LoVo (cell line): ENCODE measurements at regions not wholly inside any gene's neighbourhood (a gene's known extent, or its start where the extent isn't known, plus 50 kb on each side); places are given as distances from the start of the nearest gene placed in this dataset.
"Not testable (repeated sequence)": the region's sequence is repeated elsewhere in the genome, so short reads cannot be mapped to it uniquely, and the experiment has no call there.

Experiments
- DNase-seq: peaks from one replicate; pipeline ENCODE4 v3.0.0-alpha.2; 2016; ENCODE audit warnings: low spot score

DNA sequence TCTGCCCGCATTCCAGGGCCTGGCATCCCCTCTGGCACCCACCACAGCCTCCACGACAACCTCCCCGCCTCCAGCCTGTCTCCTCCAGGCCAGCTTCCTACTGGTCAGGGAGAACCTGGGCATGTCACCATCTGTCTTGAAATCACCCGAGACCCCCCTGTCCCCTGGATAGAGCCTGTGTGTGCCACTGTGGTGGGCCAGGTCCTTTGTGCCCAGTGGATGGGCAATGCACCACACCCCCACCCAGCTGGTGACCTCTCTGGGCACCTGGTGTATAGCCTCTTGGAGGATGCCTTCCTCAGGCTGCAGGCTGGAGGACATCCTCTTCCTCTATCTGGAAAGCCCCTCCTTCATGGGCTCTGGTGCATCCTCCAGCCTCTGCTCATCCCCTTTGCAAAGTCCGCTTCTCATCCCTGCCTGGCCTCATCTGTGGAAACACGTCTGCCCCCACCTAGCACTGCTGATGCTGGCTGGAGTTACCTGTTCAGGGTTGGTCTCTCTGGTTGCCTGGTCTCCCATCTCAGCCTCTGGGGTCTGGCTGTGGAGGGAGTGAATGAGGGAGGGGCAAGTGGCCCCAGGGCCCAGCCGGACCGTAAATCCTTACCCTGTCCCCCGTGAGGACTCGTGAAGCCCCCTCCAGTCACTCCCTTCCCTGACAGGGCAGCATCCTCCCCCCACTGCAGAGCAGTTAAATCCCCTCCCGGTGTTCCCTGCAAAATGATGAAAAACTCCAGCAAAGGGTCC lies 589.6 kb downstream of the TBC1D22A start:
- no peak for DNase-seq

DNA sequence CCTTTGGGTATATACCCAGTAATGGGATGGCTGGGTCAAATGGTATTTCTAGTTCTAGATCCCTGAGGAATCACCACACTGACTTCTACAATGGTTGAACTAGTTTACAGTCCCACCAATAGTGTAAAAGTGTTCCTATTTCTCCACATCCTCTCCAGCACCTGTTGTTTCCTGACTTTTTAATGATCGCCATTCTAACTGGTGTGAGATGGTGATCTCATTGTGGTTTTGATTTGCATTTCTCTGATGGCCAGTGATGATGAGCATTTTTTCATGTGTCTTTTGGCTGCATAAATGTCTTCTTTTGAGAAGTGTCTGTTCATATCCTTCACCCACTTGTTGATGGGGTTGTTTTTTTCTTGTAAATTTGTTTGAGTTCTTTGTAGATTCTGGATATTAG lies 583.8 kb downstream of the TBC1D22A start:
- DNase-seq: not testable (repeated sequence)

DNA sequence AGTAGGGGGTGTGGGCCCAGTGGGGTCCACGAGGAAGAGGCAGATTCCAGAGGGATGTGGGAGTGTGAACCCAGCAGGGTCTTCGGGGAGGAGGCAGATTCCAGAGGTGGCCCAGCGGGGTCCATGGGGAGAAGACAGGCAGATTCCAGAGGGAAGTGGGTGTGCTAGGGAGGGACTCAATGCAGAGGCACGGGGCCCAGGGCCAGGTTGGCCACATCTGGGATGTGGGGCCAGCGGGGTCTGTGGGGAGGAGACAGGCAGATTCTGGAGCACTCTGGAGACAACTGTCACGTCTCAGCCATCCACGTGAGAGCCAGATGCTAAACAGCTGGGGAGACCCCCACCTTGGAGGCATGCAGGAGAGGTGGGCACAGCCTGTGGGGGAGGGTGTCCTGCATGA lies 582.6 kb downstream of the TBC1D22A start:
- no peak for DNase-seq

DNA sequence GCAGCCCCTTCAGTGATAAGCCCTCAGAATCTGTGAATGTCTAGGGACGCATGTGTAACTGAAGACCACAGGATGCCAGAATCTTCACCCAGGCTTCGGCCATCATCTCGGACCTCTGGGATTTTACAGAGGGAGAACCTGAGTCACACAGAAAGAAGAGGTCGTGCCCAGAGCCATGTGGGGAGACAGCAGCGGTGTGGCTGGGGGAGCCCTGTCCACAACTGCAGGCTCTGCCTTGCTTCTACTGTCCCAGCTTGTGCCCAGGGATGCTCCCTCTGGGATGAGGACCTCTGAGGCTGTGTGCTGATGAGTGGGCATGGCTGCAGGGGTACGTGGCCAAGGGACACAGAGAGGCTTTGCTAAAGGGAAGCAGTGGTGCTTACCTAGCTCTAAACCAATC lies 582.0 kb downstream of the TBC1D22A start:
- DNase-seq: no peak

DNA sequence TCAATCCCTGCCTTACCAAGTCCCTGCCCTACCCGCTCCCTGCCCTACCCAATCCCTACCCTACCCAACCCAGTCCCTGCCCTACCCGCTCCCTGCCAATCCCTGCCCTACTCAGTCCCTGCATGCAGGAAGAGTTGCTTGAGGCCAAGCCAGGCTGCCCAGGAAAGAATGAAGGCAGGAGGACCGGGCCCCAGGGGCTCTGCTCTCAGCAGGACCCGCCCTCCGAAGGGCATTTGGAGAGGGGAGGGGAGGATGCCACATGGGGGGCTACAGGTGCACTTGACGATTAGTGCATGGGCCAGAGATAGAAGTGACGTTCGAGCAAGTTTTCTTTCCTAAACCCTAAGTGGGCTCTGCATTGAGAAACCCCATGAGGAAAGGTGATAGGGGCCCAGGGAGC lies 581.2 kb downstream of the TBC1D22A start:
- DNase-seq: no peak

DNA sequence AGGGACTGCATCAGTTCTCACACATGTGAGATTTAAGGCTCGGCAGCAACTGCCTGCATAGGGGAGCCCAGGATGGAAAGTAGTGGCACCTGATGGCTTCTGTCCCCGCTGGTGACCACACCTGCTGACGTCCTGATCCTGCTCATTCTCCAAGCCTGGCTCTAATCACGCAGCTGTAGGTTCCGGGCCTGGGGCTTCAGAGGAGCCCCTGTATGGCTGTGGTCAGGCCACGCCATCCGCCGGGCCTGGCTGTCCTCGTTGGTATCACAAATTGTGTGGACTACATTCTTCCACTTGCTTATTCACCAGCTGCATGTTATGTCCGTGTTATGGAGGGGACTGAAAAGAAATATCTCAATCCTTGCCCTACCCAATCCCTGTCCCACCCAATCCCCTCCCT lies 580.0 kb downstream of the TBC1D22A start:
- no peak for DNase-seq

DNA sequence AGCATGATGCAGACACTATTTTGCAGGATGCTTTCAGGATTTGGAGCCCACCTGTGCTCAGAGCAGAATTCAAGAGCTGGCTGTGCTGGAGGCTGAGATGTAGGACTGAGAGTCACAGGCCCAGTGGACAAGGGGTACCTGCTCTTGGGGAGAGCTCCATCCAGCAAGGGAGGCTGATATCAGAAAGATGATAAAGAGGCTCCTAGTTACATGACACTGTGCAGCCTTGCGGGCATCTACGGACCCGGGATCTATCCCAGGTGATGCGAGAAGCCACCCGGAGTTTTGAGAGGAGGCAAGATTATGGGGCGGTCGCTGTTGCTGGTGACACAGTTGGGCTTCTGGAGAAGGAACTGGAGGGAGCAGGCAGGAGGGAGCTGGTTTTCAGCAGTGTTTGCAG lies 579.0 kb downstream of the TBC1D22A start:
- DNase-seq: no peak

DNA sequence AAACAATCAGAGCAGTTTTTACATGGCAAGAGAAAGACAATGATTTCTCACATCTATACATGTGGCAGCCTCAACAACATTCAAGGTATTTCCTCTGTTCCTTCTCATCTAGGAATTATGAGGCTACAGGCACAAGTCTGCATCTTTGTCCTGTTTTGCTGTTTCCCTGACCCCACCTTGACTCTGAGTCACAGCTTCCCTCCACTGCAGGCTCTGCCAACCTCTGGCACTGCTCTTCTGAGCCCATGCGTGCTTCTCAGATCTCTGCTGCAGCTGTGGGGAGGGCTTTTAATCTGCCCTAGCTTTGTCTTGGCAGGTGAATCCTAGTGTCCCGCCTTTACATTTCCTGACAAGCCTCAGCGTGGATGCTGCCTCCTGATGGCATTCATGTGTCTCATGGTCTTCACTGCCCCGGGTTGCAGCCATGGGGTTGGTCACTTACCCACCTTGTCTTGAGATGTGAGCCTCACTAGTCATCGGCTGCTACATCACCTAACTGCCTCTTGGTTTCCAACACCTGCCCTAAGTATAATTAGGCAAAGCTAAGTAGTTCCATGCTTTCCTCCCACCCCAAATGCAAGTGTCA lies 578.5 kb downstream of the TBC1D22A start:
- DNase-seq: no peak

DNA sequence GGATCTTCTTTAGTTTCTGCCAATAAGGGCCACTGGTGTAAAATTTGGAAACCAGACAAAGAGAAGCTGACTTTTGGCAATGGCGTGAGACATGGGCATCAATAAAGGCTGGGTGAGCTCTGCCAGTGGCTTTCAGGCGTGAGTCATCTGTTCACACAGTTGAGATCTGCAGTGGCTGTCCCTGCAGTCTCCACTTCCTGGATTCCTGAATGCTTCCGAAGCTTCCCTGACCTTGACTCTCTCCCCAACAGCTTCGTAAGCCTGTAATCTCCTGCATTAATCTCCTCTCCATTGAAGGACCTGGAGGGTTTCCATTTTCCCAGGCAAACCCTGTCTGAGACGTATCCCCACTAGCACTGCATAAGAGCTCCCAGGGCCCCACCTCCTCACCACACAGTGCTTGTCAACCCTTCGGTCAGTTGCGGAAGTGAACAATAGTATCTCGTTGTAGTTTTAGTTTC lies 574.7 kb downstream of the TBC1D22A start:
- peak; percentile 90 for DNase-seq

DNA sequence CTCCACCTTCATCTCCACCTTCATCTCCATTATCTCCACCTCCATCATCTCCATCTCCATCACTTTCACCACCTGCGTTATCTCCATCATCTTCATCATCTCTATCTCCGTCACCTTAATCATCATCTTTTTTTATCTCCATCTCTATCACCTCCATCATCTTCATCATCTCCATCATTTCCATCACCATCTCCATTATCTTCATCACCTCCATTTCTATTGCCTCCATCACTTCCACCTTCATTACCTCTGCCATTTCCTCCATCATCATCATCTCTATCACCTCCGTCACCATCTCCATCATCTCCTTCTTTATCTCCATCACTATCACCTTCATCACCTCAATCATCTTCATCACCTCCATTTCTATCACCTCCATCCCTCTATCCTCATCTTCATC lies 573.5 kb downstream of the TBC1D22A start:
- DNase-seq: no peak

DNA sequence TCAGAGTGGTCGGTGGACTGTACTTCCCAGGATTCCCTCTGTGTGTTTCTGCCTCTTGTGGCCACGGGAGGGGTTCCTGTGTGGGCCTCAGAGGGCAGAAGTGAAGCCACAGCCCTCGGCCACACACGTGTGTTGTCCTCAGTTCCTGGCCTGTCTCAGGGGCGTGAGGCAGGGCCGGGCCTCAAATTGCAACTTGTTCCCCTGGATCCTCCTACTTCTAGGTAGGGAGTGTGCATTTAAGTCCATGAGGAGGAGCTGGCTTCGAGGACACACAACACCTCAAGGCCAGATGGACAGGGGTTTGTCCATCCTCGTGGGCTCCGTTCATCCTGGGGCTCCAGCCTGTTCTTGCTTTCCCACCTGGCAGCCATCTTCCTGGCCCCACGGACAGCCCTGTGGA lies 573.0 kb downstream of the TBC1D22A start:
- DNase-seq: no peak

DNA sequence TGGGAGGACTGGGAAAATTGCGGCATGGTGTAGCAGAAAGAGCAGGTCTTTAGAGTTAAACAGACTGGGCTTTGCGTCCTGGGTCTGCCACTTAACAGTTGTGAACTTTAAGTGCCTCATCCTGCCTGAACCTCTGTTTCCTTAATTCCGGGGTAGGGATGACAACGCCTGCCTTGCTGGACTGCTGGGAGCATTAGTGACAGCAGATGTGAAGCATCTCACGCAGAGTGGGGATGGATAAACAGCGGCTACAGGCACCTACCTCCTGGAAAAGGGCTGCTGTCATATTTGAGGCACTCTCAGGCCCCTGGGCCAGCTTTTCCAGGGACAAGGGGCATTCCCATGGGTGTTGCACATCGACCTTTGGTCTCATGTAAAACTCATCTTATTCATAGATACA lies 572.2 kb downstream of the TBC1D22A start:
- DNase-seq: no peak

DNA sequence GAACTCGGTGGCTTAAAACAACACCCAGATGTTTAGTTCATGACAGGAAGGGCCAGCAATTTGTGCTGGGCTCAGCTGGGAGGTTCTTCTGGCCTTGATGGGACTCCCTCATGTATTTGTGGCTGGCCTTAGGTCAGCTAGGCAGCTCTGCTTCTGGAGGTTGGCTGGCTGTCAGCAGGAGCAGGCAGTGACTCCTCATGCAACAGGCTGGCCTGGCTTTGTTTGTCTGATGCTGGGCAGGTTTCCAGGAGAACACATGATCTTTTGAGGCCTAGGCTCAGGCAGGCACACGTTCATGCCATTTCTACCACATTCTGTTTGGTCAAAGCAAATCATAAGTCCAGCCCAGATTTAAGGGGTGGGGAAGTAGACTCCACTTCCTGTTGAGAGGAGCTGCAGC lies 571.2 kb downstream of the TBC1D22A start:
- DNase-seq: peak; percentile 72

DNA sequence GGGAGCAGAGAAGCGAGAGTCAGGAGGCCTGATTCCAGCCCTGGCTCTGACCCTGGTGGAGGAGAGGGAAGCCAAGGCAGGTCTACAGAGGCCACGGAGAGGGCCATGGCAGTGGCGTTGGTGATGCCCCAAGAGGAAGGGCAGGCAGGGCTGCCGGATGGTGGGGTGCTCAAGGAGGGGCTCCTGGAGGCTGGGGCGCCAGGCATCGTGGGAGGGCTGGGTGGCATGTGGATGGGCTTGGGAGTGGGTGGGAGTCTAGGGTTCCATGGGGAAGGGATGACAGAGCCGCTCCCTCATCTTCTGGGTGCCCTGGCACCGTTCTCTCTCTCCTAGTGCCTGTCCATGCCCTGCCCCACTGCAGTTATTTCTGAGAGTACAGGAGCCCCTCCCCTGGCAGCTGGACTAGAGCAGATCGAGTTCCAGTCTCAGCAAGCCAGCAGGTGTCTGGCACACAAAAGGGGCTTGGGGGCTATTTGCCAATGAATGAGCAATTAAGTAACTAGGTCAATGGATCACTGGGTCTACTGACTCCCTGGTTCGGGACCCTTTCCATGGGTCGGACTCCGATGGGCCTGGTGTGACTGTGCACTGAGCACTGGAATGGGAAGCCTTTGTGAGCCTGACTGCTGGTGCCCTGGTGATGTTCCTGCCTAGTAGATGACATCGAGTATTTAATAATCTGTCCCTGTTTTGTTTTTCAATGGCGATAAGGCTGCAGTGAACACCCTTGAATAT lies 570.0 kb downstream of the TBC1D22A start:
- no peak for DNase-seq

DNA sequence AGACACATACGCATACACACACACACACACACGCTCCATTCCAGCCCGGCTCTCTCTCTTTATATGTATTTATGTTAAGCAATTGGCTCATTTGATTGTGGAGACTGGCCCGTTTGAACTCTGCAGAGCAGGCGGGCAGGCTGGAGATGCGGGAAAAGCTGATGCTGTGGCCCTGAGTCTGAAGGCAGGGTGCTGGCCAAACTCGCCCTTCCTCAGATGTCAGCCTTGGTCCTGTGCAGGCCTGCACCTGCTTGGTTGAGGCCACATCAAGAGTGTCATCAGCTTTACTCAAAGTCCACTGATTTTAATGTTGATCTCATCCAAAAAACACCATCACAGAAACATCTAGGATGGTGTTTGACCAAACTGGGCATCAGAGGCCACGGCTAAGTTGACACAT lies 569.3 kb downstream of the TBC1D22A start:
- no peak for DNase-seq

DNA sequence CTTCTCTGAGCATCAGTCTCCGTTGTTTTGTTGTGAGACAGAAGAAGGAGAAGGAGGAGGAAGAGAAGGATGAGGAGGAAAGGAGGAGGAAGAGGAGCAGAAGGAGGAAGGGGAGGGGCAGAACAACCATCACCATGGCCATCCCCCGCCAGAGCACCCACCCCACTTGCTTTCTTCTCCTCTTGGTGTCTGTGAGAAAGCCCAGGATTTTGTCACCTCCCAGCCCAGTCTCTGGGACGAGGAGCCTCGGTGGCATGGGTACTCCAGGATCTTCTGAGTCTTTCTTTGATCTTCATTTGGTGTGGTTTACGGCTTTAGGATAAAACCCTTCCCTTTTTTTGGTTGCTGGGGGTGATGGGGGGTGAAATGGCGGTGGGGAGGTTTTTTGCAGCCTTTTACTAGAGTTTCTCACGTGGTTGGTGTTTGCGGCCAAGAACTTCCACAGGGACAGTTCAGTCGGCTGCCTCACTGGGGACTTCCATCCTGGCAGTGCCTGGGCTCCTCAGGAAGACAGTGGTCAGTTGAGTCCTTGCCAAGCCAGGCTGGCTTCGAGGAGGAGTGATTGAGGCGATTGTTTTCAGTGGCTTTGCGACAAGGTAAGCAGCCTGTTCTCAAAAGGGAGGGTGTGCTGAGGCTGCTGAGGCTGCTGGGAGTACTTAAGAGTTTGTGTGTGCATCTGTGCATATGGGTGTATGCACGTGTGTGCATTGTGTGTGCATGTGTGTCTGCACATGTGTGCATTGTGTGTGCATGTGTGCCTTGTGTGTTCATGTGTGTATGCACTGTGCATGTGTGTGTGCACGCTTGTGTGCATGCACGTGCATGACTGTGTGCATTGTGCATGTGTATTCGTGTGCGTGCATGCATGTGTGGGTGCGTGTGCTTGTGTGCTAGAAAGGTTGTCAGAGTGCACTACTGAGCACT lies 567.5 kb downstream of the TBC1D22A start:
- no peak for DNase-seq

DNA sequence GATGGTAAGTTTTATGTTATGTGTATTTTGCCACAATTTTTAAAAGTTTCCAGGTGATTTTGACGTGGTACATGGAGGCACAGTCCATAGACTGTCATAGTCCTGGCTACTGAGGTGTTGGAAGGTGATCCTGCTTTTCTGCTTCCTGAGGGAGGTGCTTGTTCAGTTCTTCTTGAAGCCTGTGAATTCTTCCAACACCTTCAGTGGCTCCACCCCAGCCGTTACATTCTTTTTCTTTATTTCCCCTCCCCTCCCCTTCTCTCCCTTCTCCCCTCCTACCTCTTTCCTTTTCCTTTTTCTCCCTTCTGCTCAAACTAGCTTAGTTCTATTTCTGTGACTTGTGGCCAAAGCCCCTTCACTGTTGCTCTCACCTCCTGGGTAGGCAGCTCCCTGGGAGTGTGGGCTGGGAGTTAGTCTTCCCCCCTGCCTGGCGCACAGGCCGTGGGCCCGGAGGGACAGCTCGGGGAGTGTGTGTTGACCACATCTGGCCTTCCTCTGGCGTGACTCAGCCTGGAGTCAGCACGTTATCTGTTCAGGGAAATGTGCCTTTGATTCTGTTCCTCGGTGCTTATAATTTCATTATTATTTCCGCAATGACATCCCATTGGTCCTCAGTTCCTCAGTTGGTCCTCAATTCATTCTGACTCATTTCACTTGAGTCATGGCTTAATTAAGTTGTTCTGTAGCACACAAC lies 566.2 kb downstream of the TBC1D22A start:
- peak; percentile 93 for DNase-seq

DNA sequence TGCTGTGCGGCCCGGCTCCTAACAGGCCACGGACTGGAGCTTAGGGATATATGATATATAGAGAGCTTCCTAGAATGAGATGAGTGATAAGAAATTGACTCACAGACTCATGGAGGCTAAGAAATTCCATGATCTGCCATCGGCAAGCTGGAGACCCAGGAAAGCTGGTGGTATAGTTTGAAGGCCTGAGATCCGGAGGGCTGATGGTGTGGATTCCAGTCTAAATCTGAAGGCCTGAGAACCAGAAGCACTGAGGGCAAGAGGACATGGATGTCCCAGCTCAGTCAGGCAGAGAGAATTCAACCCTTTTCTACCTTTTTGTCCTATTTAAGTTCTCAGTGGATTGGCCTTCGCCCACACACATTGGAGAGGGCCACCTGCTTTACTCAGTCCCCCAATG lies 564.8 kb downstream of the TBC1D22A start:
- no peak for DNase-seq

DNA sequence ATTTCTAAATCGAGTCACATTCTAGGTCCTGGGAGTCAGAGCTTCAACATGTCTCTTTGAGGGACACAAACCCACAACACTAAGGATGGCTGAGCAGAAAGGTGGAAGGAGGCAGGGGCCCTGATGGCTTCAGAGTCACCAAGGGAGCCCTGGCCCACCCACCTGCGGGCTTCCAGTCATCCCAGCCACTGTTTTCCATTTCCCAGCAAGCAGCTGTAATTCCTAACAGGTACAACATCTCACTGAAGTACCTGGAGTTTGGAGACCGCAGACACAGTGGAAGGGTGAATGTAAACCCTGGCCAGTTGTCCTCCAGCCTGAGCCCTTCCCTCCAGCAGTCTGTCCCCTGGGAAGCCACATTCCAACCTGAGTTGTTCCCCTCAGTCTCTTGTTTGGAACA lies 562.8 kb downstream of the TBC1D22A start:
- no peak for DNase-seq

DNA sequence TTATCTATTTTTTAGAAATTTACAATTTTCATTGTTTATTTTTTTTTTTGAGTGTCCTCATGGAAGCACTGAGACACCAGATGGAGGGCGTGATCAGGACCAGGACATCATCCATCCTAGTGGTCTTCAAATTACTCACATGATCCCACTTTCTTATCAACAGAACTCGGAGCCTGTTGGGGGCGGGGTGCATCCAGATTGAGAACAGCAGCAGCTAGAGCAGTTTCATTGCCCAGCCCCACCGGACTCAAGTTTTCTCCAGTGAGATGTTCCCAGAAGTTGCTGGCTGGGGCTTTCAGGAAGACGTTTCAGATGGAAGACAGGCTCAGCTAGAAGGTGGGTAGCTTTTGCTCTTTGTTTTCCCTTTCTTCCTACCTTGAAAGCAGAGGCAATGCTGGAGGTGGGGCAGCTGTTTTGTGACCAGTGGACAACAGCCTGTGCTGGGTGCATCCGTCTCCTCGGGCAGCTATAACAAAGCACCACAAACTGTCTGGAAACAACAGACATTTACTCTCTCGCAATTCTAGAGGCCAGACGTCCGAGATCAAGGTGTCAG lies 562.1 kb downstream of the TBC1D22A start:
- no peak for DNase-seq

DNA sequence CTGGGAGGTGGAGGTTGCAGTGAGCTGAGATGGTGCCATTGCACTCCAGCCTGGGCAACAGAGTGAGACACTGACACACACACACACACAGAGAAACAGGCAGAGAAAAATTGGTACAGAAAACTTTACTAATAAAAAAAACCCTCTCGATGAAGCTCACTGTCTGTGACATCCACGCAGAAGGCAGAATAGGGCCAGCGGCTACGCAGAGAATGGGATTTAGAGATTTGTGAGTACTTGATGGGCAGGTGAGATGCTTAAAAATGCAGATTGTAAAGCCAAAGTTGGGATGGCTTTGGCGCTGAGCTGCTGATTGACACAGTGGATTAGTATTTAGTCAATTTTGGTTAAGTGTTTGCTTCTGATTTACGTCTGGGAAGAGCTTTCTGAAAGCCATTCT lies 561.1 kb downstream of the TBC1D22A start:
- no peak for DNase-seq
